GM23248 (cell line): ENCODE measurements at regions not wholly inside any gene's neighbourhood (a gene's known extent, or its start where the extent isn't known, plus 50 kb on each side); places are given as distances from the start of the nearest gene placed in this dataset.
"Not testable (repeated sequence)": the region's sequence is repeated elsewhere in the genome, so short reads cannot be mapped to it uniquely, and the experiment has no call there.

Source experiments
- EZH2 ChIP-seq: fragments of 200-600 bp; sonication (generic); IDR thresholded peaks from 2 replicates; pipeline ENCODE4 v1.6.1; 2018; ENCODE audit warnings: antibody characterized with exemption, mild to moderate bottlenecking; ENCODE audit not compliant: insufficient read depth, poor library complexity, severe bottlenecking
- EZH2phosphoT487 ChIP-seq: fragments of 200-600 bp; sonication (generic); IDR thresholded peaks from 2 replicates; pipeline ENCODE4 v1.6.1; 2018; ENCODE audit warnings: antibody characterized with exemption, moderate library complexity, mild to moderate bottlenecking, low read depth; ENCODE audit not compliant: insufficient read depth

- TF ChIP-seq EZH2, EZH2phosphoT487: not testable (repeated sequence)
Measured at GRCh38 chr2:89058616-89059015, 367.1 kb downstream of the RPIA start.
